GM12892 (cell line): ENCODE measurements at regions not wholly inside any gene's neighbourhood (a gene's known extent, or its start where the extent isn't known, plus 50 kb on each side); places are given as distances from the start of the nearest gene placed in this dataset.

Source experiments
- DNase-seq: peaks from one replicate; pipeline ENCODE4 v3.0.0; 2011; ENCODE audit not compliant: insufficient read length
- FAIRE-seq: peaks from 2 replicates; lab custom pipeline; 2011; peaks lifted over from hg19 to GRCh38; lab: Jason Lieb, UNC
- POLR2A ChIP-seq: IDR thresholded peaks from 2 replicates; pipeline ENCODE4 v1.6.1; 2011; ENCODE audit warnings: low read depth, low read length, control low read depth
- POLR2AphosphoS5 ChIP-seq: IDR thresholded peaks from 2 replicates; pipeline ENCODE4 v1.6.1; 2011; ENCODE audit warnings: low read depth, low read length, control low read depth
- TAF1 ChIP-seq: IDR thresholded peaks from 2 replicates; pipeline ENCODE4 v1.6.1; 2011; ENCODE audit warnings: low read depth, mild to moderate bottlenecking, control low read depth, low read length, borderline replicate concordance

DNA sequence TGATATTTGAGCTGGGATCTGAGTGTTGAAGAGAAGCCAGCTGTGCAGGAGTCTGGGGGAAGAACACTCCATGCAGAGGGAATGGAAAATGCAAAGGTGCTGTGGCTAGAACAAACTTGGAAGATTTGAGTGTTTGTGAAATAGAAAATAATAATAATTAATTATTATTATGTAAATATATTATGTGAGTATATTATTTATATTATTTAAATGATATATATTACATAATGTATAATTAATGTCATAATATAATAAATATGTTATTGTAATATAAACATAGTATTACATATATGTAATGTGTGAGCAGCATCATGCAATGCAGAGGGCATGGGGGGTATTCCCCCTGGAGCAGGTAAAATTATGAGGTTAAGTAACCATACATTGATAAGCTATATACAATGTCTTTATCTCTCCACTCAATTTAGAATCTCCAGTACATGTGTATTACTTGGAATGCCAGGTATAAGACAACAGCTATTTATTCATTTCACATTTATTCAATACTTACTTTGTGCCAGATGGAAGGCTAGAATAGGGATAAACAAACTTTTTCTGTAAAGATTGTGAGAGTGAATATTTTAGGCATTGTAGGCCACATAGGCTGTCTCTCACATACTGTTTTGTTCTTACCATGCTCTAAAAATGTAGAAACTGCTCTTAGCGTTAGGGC lies 218.6 kb downstream of the MTHFS start:
- FAIRE-seq, result no peak
- TF ChIP-seq POLR2A (no peak), TAF1 (no peak), POLR2AphosphoS5 (no peak)
- no peak for DNase-seq

DNA sequence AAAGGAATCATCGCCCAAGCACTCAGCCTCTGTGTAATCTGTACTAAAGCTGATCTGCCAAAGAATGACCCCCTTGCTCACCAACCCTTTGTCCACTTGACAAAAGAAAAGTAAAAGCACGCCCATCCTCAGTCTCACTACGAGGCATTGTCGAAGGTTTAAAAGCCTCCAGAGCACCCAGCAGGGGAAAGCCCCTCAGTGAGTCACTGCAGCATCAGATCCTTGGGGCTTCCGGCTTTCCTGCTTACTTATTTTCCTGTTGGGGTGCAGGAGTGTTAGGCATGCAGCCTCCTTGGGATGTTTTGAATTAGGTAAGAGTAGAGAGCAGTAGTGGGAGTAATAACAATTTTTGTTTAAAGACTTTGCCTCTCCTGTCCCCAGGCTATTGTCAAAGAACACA lies 216.1 kb downstream of the MTHFS start:
- DNase-seq (peak; percentile 9), FAIRE-seq (peak; percentile 42)
- TF ChIP-seq TAF1 (no peak), POLR2AphosphoS5 (no peak), POLR2A (no peak)

DNA sequence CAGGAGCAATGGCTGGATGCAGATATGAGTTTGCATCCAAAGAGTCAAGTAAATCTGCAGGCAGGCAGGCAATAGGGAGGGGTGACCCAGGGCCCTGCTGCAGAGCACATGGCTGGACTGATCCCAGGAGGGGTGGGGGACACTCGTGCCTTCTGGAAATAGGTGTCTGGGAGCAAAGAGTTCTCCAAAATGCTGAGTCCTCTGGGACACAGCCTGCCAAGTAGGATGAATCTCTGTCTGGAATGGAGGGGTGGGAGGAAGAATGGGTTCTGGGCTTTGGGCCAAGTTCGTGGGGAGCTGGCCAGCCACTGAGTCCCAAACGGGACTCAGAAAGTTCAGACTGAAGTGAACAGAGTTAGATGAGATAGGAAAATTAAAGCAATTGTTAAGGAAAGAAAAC lies 214.5 kb downstream of the MTHFS start:
- TF ChIP-seq POLR2AphosphoS5 (no peak), TAF1 (no peak), POLR2A (no peak)
- no peak for DNase-seq
- no peak for FAIRE-seq

DNA sequence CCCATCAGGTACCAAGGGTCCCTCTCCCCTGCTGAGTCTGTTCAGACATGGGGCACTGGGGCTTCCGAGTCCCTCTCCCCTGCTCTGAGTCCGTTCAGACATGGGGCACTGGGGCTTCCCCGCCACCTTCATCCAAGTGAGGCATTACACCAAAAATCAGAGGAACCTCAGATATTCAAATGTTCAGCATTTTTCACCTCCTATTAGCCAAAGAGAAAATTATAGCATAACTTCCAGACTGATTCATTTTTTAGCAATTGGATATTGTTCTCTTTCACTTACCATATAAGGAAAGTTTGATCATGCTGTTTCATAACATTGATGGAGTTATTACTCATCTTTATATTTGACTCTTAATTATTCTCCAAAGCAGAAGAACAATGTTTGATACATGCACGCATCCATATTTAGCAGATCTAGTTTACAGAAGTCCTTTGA lies 213.9 kb downstream of the MTHFS start:
- TF ChIP-seq POLR2AphosphoS5 (no peak), POLR2A (no peak), TAF1 (no peak)
- DNase-seq (no peak), FAIRE-seq (no peak)

DNA sequence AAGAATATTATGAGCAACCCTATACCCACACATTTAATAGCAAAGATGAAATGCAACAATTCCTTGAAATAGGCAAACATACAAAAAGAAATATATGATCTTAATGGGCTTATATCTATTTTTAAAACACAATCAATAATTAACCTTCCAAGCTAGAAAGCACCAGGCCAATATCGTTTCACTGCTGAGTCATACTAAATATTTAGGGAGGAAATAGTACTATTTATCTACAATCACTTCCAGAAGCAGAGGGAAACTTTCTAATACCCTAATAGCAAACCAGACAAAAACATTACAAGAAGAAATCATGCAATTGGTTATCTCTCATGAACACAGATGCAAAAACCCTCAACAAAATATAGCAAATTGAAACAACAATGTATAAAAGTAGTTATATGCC lies 207.8 kb downstream of the MTHFS start:
- peak; percentile 17 for FAIRE-seq
- no peak for TF ChIP-seq TAF1
- no peak for TF ChIP-seq POLR2AphosphoS5
- TF ChIP-seq POLR2A, result no peak
- no peak for DNase-seq

DNA sequence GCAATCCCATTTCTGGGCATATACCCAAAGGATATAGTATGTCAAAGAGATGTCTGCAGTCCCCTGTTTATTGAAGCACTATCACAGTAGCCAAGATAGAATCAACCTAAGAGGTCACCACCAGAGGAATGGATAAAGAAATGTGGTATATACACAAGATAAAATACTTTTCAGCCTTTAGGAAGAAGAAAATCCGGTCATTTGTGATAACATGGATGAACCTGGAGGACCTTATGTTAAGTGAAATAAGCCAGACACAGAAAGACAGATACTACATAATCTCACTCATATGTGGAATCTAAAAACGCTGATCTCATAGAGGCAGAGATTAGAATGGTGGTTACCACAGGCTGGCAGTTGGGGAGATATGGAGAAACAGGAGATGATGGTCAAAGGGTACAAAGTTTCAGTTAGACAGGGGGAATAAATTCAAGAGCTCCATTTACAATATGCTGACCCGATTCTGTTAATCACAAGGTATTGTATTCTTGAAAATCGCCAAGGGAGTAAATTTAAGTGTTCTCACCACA lies 195.8 kb downstream of the MTHFS start:
- DNase-seq (no peak), FAIRE-seq (no peak)
- TF ChIP-seq TAF1 (no peak), POLR2AphosphoS5 (no peak), POLR2A (no peak)

DNA sequence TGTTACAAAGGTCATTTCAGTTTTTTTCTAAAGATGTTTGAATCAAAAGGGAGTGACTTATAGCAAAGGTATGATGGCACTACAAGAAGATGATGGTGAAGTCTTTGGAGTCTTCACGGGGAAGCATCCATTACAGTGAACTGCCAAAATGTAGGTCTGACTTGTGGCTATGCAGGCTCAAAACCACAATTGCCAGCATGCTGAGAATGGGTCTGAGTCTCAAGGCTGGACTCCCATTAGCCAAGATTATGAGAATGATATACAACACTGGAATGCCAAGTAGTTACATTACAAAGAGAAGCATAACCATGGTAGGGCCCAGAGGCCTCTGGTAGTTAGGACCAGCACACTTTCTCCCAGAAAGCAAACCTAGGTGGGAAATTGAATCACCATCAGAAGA lies 194.2 kb downstream of the MTHFS start:
- FAIRE-seq, result no peak
- TF ChIP-seq TAF1 (no peak), POLR2A (no peak), POLR2AphosphoS5 (no peak)
- DNase-seq, result no peak

DNA sequence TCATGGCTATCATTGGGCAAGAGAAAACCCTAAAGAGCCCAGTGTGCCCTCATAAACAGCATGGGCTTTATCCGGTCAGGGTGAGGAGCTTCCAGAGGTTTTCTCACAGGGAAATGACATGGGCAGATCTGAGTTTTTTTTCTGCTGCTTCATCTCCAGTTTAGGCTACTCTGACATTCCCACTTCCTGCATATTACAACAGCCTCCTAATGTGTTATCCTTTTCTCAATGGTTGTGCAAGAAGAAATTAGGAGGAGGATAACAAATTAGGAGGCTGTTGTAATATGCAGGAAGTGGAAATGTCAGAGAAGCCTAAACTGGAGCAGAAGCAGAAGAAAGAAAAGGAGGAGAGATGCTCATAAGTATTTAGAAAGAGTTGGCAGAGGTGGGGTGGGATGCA lies 175.6 kb downstream of the MTHFS start:
- FAIRE-seq (no peak), DNase-seq (no peak)
- no peak for TF ChIP-seq TAF1
- no peak for TF ChIP-seq POLR2A
- TF ChIP-seq POLR2AphosphoS5, result no peak

DNA sequence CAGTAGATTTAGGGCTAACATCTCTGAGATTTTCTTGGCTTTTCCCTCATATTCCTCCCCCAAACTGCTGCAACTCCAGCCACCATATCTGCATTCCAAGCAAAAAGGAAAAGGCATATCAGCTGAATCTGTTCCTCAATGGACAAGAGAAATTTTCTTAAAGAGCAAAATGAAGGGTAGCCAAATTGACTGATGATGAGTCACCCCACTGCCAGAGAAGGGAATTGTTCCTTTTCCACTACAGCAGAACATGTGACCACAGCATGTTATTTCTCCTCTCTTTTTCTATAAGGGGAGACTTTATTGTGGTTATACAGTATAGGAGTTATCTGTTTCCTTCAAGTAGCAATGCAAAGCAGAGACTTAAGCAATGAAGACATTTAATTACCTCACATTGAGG lies 172.5 kb downstream of the MTHFS start:
- DNase-seq, result no peak
- TF ChIP-seq TAF1, result no peak
- no peak for TF ChIP-seq POLR2A
- no peak for TF ChIP-seq POLR2AphosphoS5
- FAIRE-seq, result no peak

DNA sequence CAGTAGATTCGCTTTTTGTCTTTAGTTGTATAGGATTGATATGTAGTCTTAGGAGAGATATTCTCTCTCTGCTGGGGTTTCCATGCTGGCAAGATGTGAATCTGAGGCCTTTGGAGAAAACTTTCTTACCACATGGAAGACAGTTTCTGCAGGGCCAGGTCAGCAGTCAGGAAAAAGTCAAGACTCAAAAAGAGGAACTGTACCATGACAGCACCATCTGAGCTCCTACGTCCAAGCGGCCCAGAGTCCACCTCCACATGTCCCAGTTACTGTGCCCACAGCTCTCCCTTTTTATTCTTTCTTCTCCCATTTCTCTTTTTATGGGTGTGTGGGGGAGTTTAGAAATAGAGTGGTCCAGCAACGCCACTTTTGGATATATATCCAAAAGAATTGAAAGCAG lies 172.0 kb downstream of the MTHFS start:
- no peak for TF ChIP-seq POLR2A
- no peak for TF ChIP-seq TAF1
- TF ChIP-seq POLR2AphosphoS5, result no peak
- no peak for FAIRE-seq

DNA sequence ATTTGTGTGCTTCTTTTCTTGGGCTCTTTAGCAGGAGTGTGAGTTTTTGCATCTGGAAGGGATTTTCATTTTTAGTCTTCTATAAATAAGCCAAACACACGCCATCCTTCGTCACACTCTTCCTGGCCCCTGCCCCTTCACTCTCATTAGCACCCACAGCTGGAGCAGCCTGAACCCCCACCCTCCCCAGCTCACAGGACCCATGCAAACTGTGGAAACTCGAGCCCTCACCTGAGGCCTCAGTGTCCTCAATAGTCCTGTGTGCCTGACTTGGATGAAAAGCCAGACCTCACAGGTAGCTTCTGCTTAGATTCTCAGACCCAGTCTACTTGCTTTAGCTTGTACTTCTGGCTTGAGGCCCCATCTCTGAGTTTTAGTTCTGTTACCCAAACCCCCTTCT lies 167.9 kb downstream of the MTHFS start:
- DNase-seq (no peak), FAIRE-seq (no peak)
- no peak for TF ChIP-seq TAF1
- TF ChIP-seq POLR2AphosphoS5, result no peak
- no peak for TF ChIP-seq POLR2A

More for the DNA sequence above, 172.0 kb downstream of the MTHFS start:
- DNase-seq, result no peak

DNA sequence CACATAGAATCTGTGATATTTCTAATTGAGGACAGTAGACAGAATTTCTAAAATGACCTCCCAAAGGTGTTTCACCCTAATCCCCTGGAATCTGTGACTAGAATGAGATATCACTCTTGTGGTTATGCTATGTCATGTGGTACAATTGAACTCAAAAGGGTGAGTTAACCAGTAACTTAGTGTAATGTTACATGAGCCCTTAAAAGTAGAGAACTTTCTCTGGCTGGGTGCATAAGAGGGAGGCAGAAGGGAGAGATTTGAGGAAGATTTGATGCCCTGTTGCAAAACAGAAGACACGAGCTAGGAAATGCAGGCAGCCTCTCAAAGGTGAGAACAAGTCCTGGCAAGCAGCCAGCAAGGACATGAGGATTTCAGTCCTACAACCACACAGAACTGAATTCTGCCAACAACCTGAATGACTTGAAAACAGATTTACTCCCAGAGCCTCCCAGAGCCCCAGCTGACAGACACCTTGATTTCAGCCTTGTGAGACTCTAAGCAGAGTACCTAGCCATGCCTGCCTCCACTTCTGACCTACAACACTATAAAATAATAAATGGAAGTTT lies 160.3 kb downstream of the MTHFS start:
- DNase-seq, result no peak
- TF ChIP-seq POLR2AphosphoS5 (no peak), POLR2A (no peak), TAF1 (no peak)
- no peak for FAIRE-seq
